Astrocyte (in vitro differentiated cells and primary cell): ENCODE measurements at regions not wholly inside any gene's neighbourhood (a gene's known extent, or its start where the extent isn't known, plus 50 kb on each side); places are given as distances from the start of the nearest gene placed in this dataset.

Experiments
- EZH2 ChIP-seq: IDR thresholded peaks from 2 replicates; pipeline ENCODE4 v1.6.1; 2012; ENCODE audit warnings: mild to moderate bottlenecking, low read length, inconsistent platforms; ENCODE audit not compliant: insufficient read depth
- TF ChIP-seq, protein P1 (sequence below): IDR thresholded peaks from 2 replicates; pipeline ENCODE4 v1.5.1; 2011; ENCODE audit warnings: low read depth, mild to moderate bottlenecking, inconsistent platforms, low read length, moderate library complexity; ENCODE audit not compliant: insufficient read depth

GRCh38 chr10:128958834-128959690 is 508.0 kb upstream of the MGMT start:
- TF ChIP-seq, protein P1, sequence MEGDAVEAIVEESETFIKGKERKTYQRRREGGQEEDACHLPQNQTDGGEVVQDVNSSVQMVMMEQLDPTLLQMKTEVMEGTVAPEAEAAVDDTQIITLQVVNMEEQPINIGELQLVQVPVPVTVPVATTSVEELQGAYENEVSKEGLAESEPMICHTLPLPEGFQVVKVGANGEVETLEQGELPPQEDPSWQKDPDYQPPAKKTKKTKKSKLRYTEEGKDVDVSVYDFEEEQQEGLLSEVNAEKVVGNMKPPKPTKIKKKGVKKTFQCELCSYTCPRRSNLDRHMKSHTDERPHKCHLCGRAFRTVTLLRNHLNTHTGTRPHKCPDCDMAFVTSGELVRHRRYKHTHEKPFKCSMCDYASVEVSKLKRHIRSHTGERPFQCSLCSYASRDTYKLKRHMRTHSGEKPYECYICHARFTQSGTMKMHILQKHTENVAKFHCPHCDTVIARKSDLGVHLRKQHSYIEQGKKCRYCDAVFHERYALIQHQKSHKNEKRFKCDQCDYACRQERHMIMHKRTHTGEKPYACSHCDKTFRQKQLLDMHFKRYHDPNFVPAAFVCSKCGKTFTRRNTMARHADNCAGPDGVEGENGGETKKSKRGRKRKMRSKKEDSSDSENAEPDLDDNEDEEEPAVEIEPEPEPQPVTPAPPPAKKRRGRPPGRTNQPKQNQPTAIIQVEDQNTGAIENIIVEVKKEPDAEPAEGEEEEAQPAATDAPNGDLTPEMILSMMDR = no peak
- no peak for TF ChIP-seq EZH2
